Endothelial cell of umbilical vein (primary cell): ENCODE measurements at regions not wholly inside any gene's neighbourhood (a gene's known extent, or its start where the extent isn't known, plus 50 kb on each side); places are given as distances from the start of the nearest gene placed in this dataset.

Experiments used
- EZH2 ChIP-seq: IDR thresholded peaks from 2 replicates; pipeline ENCODE4 v1.6.1; 2012; ENCODE audit warnings: borderline replicate concordance, low read depth, mild to moderate bottlenecking, moderate library complexity, low read length, inconsistent platforms; ENCODE audit not compliant: severe bottlenecking
- FOS ChIP-seq: IDR thresholded peaks from 2 replicates; pipeline ENCODE4 v1.6.1; 2011; ENCODE audit warnings: mild to moderate bottlenecking, low read length, moderate library complexity, borderline replicate concordance; ENCODE audit not compliant: insufficient read depth
- GATA2 ChIP-seq: IDR thresholded peaks from 2 replicates; pipeline ENCODE4 v1.7.0; 2011; ENCODE audit warnings: low read depth, mild to moderate bottlenecking, moderate library complexity, mixed read lengths, low read length; ENCODE audit not compliant: insufficient read length, insufficient read depth
- JUN ChIP-seq: IDR thresholded peaks from 2 replicates; pipeline ENCODE4 v1.6.1; 2011; ENCODE audit warnings: borderline replicate concordance, low read depth; ENCODE audit not compliant: insufficient read length, insufficient read depth
- MYC ChIP-seq: IDR thresholded peaks from one replicate; pipeline ENCODE4 v1.6.1; 2011; ENCODE audit warnings: mild to moderate bottlenecking, low read depth, low read length
- POLR2A ChIP-seq: IDR thresholded peaks from 2 replicates; pipeline ENCODE4 v1.6.1; 2012; ENCODE audit warnings: low read depth, mild to moderate bottlenecking, control low read depth, low read length
- POLR2AphosphoS5 ChIP-seq: IDR thresholded peaks from 2 replicates; pipeline ENCODE4 v1.6.1; 2012; ENCODE audit warnings: low read depth, mild to moderate bottlenecking, control low read depth, low read length, moderate library complexity; ENCODE audit not compliant: insufficient read depth
- TF ChIP-seq, protein P1 (sequence below), 2 donors: IDR thresholded peaks; 1 replicate in 1 of 2; 2 replicates in 1 of 2; pipeline ENCODE4 v1.5.1; 2011; ENCODE audit warnings: low read length in 2 of 2, mild to moderate bottlenecking in 2 of 2, moderate library complexity in 2 of 2, control low read depth in 1 of 2, inconsistent platforms in 1 of 2, low read depth in 1 of 2; ENCODE audit not compliant: insufficient read depth in 1 of 2; ENCODE audit errors: extremely low read depth in 1 of 2
- TF ChIP-seq, protein P2 (sequence below): IDR thresholded peaks from 2 replicates; pipeline ENCODE4 v1.6.1; 2011; ENCODE audit not compliant: insufficient read depth, insufficient read length

DNA sequence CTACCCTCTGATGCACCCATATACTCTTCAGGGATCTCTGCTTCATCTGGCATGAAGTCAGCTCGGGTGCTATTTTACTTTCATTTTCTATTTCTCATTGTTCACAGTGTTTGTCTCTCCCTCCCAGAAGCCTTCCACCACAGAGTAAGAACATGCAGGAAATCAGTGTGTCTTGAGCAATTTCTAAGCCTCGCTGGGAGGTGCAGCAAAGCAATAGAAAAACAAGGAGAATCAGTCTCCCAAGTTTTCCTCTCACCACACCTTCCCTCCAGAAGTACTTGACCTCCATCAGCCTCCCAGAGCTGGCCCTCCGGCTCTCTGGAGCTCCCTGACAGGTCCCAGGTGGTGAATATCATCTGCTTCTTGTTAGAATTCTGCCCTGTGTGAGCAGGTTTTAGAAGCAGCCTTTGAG lies 594.7 kb upstream of the CAMK1G start:
- TF ChIP-seq, protein P1, sequence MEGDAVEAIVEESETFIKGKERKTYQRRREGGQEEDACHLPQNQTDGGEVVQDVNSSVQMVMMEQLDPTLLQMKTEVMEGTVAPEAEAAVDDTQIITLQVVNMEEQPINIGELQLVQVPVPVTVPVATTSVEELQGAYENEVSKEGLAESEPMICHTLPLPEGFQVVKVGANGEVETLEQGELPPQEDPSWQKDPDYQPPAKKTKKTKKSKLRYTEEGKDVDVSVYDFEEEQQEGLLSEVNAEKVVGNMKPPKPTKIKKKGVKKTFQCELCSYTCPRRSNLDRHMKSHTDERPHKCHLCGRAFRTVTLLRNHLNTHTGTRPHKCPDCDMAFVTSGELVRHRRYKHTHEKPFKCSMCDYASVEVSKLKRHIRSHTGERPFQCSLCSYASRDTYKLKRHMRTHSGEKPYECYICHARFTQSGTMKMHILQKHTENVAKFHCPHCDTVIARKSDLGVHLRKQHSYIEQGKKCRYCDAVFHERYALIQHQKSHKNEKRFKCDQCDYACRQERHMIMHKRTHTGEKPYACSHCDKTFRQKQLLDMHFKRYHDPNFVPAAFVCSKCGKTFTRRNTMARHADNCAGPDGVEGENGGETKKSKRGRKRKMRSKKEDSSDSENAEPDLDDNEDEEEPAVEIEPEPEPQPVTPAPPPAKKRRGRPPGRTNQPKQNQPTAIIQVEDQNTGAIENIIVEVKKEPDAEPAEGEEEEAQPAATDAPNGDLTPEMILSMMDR (IDR thresholded peaks at IDR 0.05; ENCODE audit: extremely low read depth in 1 of 2, insufficient read depth in 1 of 2, low read depth in 1 of 2, low read length in 2 of 2) = no peak
- TF ChIP-seq POLR2A (no peak), POLR2AphosphoS5 (no peak), EZH2 (no peak), FOS (no peak), JUN (no peak), MYC (no peak), GATA2 (no peak)
- TF ChIP-seq, protein P2, sequence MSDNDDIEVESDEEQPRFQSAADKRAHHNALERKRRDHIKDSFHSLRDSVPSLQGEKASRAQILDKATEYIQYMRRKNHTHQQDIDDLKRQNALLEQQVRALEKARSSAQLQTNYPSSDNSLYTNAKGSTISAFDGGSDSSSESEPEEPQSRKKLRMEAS = no peak
